GM19467 (cell line): ENCODE measurements at regions not wholly inside any gene's neighbourhood (a gene's known extent, or its start where the extent isn't known, plus 50 kb on each side); places are given as distances from the start of the nearest gene placed in this dataset.
"Not testable (repeated sequence)": the region's sequence is repeated elsewhere in the genome, so short reads cannot be mapped to it uniquely, and the experiment has no call there.

Experiments
- ATAC-seq: cut with Tn5 transposase; IDR thresholded peaks from one replicate; pipeline ENCODE4 v1.9.1; 2021; ENCODE audit warnings: mild to moderate bottlenecking, moderate library complexity; ENCODE audit not compliant: unreplicated experiment

DNA sequence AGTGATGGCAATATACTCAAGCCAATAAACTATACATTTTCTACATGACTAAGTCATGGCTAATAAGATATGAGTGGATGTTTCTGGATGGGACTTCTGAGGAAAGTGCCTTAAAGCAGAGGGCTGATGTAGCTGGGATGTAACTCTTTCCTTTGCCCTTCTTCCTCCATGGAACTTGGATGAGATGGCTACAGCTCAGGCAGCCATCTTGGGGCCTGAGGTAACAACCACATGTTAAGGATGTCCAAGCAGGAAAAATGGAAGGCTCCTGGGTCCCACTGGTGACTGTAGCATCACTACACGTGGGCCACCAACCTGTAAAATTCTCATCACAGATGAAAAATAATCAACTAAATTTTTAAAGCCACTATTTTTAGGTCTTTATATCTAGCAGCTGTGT is 54.4 kb upstream of the GRIP1 start:
- no peak for ATAC-seq

DNA sequence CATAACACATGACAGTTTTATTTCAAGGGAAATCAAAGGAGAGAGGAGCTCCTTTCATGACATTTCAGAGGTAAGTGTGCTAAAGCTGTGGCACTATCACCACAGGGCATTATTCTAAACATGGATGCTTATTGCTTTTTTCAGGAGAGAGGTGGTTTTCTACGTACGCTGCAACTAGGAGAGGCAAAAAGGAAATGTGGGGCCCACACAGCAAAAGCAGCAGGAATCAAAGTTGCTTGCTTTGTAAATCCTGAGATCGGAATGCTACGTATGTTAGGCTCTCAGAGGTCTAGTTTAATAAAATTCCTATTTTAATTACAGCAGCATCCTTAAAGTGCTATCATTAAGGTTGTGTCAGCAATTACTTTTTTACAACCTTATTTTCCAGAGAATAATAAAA is 55.0 kb upstream of the GRIP1 start:
- ATAC-seq, result no peak

DNA sequence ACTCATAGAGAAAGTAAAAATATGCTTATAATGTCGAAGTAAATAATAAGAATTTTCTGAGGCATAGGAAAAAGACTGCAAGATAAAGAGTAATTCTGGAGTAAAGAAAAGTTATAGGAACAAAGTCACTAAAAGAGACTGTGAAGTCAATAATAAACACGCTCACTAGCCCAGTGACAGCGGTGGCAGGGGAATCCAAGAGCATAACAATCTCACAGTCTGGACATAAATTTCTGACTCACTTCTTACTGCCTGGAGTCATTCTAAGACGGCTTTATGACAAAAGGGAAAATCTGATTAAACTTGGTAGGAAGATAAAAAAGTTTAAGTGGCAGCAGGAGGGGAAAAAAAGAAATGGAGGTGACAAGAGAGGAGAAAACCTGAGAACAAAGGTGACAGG is 56.4 kb upstream of the GRIP1 start:
- no peak for ATAC-seq

DNA sequence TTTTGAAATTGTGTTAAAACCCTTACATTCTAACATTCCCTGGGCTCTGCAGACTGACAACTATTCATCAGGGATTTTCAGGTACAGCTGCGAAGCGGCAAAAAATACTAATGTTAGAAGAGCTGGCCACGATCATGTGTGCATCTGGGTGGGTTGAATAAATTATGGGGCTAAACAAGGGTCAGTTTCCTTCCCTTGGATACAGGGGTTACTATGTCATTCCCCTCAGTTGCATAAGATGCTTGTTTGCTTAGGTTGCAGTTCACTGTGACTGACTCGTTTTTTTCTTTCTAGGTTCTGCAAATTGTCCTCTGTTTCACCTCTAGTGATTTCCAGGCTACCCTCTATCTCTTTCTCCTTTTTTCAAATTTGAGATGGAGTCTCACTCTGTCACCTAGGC is 58.1 kb upstream of the GRIP1 start:
- ATAC-seq, result no peak

DNA sequence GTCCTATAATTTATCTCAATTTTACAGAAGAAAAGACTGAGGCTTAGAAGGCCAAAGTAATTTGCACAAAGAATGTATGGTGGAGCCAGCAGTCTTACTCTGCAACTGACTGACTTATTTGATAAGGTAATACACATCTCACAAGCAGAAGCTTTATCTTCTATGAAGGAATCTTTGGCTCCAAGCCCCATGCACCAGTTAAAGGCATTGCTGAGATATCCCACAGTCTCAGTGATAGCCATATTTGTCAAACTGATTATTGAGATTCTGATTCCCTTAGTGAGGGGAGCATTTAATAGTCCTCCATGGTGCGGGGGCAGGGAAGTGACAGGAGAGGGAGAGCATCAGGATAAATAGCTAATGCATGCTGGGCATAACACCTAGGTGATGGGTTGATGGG is 60.4 kb upstream of the GRIP1 start:
- no peak for ATAC-seq

DNA sequence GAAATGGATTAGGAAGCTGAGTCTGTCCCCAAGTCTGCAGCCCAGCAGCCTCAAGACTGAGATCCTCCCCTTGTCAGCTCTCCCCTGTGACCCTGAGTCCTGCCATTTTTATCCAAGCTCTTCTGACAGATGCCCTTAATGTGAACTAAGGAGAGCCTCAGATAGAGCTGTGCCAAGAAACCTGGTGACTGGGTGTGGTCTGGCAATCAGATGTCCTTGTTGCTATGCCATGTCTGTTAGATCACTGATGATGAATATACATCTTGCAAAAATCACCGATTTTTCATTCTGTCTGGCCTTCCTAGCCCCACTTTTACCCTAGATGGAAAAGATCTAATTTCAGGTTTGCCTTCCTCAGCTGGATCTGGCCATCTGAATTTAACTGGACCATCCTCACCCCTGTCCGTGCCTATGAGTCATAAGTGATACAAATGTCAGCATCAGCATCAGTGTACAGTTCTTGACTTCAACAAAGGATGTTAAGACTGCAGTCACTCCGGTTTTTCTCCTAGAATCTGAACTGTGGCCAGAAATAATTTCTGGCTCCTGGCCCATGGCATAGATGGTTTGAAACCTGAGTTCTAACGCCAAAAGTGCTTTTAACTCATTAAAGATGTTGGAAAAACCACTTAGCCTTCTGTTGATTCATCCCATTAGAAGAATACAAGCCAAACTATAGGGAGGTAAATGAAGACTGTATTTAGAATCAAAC is 61.2 kb upstream of the GRIP1 start:
- no peak for ATAC-seq

DNA sequence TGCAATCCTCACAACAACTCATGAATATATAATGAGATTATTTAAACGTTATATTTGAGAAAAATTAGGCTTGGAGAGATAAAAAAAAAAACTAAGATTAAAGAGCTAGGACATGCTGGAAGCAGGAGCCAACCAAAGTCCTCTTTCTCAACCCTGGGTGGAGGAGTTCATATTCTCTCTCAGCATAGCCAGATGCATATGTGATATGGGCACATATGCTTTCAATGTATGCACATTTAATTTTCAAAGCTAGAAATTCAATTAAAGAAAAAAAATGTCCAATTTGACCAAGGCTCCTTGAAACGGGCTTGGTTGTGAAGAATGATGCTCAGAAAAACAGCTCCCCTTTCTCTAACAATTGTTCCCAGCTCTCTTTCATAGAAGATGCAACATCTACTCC is 61.9 kb upstream of the GRIP1 start:
- ATAC-seq, result no peak

DNA sequence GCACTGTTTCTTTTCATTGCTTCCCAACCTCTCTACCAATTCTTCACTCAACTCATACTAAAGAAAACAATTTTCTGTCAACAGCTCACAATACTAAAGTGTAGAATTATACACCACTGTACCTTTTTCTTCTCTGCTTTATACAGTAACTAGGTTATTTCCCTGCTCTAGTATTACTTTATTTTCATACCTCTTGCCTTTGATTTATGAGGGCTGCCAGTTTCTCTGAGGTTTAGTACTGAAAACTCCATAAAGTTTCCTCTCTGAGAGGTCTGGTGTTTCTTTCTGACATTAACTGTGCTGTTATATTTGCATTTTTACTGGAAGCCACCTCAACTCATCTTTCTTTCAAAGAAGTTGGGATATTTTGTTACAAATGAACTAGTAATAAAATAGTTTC is 63.0 kb upstream of the GRIP1 start:
- ATAC-seq, result no peak

DNA sequence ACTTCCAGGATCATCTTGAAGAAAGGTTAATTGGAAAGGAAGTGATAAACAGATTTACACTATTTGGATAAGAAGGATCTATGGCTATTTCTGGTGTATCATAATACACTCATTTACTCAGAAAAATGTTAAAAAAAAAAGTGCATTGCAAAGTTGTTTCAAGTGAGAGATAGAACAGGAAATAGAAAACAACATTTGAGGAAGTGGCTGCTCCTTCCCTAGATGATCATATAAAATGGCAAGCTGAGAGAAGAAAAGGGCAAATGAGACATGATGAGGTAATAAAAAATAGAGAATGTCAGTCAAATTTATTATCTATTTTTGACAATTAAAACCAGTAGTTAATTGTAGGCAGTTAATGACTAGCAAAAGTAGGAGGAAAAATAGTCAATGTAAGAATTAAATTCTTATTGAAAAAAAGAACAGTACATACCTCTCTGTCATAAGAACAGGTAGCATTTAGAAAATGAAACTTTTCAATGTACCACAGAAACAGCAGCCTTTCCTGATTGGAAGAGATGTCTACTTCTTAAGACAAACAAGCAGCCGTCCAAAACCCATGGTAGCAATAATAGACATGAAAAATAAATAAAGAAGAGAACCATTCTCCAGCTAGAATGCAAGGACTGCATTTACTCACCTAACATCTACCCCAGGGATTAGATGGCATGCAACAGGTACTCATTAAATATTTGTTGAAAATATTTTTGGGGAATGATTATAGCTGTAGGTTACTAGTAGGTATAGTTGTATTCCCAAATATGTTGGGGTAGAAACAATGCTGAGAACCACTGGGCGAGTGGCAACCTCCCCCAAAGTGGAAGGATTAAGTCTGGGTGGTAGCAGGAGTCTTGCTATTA is 63.9 kb upstream of the GRIP1 start:
- ATAC-seq, result no peak

DNA sequence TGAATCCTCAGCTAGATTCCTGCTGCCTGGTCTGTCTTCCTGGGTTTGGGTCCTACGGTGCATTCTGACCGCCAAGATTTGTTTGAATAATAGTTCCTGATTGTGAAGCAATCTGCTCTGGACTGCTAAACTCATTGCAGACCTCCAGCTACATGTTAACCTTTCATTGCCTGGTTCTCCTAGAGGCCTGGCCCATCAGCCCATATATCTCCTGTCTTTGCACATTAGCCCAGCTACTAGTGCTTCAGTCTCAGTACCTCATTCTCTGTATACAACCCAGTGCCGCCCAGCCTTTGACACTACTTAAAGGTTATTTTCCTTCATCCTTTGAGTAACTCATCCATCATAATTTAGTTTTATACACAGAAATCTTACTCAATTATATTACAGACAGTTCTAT is 65.6 kb upstream of the GRIP1 start:
- ATAC-seq, result no peak

DNA sequence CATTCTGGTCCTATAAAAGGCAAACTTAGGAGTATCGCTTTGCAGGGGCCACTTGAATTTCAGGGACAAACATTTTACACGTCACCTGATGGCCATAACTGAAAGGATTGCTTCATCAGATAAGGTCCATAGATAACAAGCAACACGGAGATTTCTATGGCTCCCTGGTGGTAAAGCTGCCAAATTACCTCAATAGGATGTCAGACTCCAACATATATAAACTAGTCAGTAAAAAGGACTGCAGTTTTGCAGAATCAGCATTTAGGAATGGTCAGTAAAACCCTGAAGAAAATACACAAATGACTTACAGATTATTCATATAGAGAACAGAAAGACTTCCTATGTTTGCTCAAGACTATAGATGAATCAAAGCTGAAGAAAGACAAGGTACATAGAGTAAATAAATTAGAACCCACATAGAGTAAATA is 66.1 kb upstream of the GRIP1 start:
- ATAC-seq, result no peak

DNA sequence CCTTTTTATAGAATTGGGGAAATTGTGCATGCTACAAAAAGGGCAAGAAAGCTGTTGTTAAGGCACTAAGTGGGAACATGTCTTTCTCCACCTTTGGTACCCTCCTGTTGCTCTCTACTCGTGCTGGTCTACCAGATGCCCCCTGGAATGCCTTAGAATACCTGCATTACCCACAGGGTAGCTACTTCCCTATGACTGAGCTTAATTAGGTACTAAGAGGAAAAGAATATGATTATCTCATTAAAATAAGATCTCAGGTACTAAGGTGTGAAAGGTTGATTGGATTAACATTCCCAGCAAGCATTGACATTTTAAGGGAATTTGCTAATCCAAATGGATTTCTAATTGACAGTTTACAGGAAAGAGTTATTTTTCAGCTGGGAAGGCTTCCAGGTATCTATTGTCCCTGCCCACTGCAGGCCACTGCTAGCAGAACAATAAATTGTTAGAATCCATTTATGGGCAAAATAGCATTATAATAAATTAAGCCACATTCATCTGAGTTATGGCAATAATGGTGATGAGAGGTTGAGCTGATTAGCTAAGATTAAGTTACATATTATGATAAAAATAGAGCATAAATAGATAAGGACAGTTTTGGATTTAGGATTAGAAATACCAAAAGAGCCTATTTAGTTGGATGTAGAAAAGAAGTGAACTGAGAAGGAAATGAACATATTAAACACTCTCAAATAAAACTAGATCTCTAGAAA is 67.8 kb upstream of the GRIP1 start:
- ATAC-seq, result no peak

DNA sequence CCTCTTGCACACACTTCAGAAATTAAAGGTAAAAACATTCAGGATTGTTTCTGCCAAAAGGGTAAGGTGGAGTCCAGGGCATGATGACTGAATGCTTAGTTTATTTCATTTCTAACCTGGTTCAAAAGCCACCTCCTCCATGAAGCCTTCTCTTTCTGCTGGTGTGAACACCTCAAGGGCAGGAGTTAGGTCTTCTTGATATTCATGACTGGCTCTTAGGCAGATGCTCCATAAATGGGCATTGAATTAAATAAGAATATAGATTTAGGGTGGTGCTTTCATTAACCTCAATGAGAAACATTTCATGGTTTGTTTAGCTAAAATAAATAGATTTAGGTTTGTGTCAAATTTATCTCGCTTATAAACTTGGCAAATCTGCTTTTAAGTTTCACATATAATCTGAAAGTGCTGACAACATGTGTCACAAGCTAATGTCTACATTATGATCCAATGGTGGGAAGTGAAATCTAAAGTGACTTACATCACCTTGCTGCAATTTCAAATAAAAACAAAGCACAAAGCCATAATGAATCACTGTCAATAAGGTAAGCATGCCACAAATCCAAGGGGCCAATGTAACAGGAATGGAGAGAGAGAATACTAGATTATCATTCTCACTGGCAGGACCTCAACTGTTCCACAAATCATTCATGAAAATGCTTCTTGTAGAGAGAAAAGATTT is 72.7 kb upstream of the GRIP1 start:
- no peak for ATAC-seq

DNA sequence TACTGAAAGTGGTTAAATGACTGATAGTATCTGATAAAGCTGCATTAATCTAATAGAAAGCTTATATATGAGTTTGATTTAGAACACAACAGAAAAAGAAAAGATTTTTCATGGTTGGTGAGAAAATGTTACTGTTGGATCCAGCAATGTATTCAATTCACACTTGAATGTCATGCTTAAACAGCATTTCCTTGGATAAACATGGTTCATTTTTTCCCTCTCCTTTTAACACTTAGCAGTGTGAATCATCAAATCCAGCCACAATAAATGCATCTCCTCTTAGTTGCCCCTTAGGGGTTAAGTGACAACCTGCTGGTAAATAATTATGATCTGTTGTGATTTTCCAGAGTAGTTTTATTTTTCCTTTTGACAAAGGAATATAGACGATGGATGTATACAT is 74.9 kb upstream of the GRIP1 start:
- no peak for ATAC-seq

DNA sequence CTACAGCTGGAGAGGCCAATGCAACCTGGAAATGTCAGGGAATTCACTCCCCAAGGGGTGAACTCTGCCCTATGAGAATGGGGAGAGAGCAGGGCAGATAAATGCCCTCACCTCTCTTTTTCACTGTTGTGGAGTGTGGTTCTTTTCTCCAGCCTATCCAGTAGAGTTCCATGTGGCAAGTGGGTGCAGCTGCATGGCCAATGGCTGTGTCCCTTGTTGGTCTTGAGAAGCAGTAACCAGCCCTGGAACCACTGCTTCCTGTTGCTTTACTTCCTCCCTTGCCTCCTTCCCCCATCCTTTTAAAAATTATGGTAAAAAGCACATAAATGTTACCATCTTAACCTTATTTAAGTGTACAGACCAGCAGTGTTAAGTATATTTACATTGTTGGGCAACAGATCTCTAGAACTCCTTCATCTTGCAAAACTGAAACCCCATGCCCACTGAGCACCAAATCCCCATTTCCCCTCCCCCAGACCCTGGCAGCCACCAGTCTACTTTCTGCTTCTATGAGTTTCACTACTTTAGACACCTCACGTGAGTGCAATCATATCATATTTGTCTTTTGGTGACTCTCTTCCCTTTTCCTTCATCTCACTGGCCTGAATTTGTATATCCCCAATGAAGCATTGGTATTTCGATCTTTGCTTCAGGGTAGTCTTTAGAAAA is 77.0 kb upstream of the GRIP1 start:
- ATAC-seq, result no peak

DNA sequence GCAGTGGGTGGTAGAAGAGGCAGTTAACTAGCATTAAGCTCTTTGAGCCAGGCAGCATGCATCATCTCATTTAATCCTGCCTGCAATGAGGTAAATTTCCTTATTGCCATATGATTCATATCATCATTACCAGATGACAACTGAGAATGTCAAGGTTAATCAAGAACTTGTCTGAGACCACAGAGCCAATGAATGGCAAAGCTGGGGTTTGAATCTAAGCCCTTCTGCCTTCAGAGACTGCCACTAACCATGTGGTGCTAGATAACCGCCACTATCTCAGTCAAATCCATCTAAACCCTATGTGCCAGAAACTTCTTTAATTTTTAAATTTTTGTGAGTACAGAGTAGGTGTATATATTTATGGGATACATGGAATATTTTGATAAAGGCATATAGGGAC is 77.8 kb upstream of the GRIP1 start:
- no peak for ATAC-seq

DNA sequence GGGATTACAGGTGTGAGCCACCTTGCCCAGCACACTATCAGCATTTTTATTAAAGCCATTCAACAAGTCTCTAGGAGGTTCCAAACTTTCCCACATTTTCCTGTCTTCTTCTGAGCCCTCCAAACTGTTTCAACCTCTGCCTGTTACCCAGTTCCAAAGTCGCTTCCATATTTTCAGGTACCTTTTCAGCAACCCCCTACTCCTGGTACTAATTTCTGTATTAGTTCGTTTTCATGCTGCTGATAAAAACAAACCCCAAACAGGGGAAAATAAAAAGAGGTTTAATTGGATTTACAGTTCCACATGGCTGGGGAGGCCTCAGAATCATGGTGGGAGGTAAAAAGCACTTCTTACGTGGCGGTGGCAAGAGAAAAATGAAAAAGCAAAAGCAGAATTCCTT is 81.2 kb upstream of the GRIP1 start:
- not testable (repeated sequence) for ATAC-seq

DNA sequence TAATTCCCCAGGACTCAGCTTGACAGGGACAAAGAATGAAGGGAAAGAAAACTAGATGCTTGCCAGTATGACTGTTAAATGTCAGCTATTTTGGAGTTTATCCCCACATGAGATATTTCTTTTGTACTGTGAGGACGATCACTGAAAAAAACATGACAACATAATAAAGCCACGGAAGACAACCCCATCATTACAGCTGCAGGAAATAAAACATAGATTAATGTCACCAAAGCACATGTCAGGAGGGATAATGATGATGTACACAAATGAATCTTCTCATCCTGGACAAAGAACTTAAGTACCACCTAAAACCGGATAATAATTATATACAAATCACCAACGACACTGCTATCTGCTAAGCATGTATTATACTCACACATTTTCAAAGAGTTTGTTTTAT is 84.6 kb upstream of the GRIP1 start:
- ATAC-seq, result no peak

DNA sequence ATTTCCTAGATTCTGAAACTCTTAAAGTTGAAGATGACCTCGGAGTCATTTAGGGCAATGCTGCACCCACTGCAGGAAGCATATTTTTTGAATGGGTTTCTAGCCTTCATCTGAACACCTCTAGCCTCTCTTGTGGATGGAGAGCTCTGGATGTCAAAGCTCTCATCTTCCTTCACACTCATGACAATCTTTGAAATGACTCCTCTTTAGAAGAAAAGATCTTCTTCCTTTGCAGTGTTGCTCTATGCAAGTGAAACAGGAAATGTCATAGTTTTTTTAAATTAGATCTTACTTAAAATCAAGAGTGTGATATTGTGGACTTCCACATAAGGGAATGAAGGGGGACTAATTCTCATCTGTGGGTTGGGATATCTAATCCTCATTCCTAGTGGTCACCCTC is 86.3 kb upstream of the GRIP1 start:
- no peak for ATAC-seq

DNA sequence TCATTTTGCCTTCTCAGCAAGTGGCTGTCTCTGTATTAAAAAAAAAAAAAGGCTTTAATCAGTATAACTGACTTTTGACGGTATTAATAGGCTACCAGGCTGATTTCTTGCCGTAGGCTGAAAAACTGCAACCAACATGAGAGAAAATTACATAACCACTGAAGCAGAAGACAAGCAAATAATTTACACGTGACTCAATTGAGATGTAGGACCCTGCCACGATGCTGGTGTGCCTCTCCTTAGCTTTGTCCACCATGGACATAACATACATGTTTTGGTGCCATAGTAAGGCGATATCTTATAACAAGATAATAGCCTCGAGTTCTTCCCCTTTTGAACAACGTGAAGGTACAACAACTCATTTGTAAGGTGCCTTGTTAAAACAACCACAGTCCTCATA is 88.7 kb upstream of the GRIP1 start:
- no peak for ATAC-seq

DNA sequence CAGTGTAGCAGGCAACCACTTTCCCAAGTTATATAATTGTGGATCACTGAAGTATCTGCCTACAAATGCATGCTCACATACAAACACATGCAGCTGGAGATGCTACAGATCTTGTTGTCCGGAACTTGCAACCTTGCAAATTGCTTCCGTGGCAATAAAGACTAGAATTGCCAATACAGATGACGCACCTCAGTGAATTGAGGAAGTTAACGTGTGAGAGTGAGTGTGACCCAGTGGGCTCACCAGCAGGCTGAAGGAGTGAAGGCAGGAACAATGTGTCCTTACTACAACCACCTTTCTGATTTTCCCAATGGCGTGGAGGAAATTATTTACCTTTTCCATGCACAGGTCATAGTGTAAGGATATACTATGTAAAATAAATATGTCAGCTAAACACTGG is 89.4 kb upstream of the GRIP1 start:
- ATAC-seq, result no peak
